Endothelial cell of umbilical vein (primary cell): ENCODE measurements at regions not wholly inside any gene's neighbourhood (a gene's known extent, or its start where the extent isn't known, plus 50 kb on each side); places are given as distances from the start of the nearest gene placed in this dataset.

ENCODE experiments used
- EZH2 ChIP-seq: IDR thresholded peaks from 2 replicates; pipeline ENCODE4 v1.6.1; 2012; ENCODE audit warnings: borderline replicate concordance, low read depth, mild to moderate bottlenecking, moderate library complexity, low read length, inconsistent platforms; ENCODE audit not compliant: severe bottlenecking
- FOS ChIP-seq: IDR thresholded peaks from 2 replicates; pipeline ENCODE4 v1.6.1; 2011; ENCODE audit warnings: mild to moderate bottlenecking, low read length, moderate library complexity, borderline replicate concordance; ENCODE audit not compliant: insufficient read depth
- GATA2 ChIP-seq: IDR thresholded peaks from 2 replicates; pipeline ENCODE4 v1.7.0; 2011; ENCODE audit warnings: low read depth, mild to moderate bottlenecking, moderate library complexity, mixed read lengths, low read length; ENCODE audit not compliant: insufficient read length, insufficient read depth
- JUN ChIP-seq: IDR thresholded peaks from 2 replicates; pipeline ENCODE4 v1.6.1; 2011; ENCODE audit warnings: borderline replicate concordance, low read depth; ENCODE audit not compliant: insufficient read length, insufficient read depth
- MYC ChIP-seq: IDR thresholded peaks from one replicate; pipeline ENCODE4 v1.6.1; 2011; ENCODE audit warnings: mild to moderate bottlenecking, low read depth, low read length
- POLR2A ChIP-seq: IDR thresholded peaks from 2 replicates; pipeline ENCODE4 v1.6.1; 2012; ENCODE audit warnings: low read depth, mild to moderate bottlenecking, control low read depth, low read length
- POLR2AphosphoS5 ChIP-seq: IDR thresholded peaks from 2 replicates; pipeline ENCODE4 v1.6.1; 2012; ENCODE audit warnings: low read depth, mild to moderate bottlenecking, control low read depth, low read length, moderate library complexity; ENCODE audit not compliant: insufficient read depth
- TF ChIP-seq, protein P1 (sequence below): IDR thresholded peaks from 2 replicates; pipeline ENCODE4 v1.6.1; 2011; ENCODE audit not compliant: insufficient read depth, insufficient read length
- TF ChIP-seq, protein P2 (sequence below), 2 donors: IDR thresholded peaks; 1 replicate in 1 of 2; 2 replicates in 1 of 2; pipeline ENCODE4 v1.5.1; 2011; ENCODE audit warnings: low read length in 2 of 2, mild to moderate bottlenecking in 2 of 2, moderate library complexity in 2 of 2, control low read depth in 1 of 2, inconsistent platforms in 1 of 2, low read depth in 1 of 2; ENCODE audit not compliant: insufficient read depth in 1 of 2; ENCODE audit errors: extremely low read depth in 1 of 2

DNA sequence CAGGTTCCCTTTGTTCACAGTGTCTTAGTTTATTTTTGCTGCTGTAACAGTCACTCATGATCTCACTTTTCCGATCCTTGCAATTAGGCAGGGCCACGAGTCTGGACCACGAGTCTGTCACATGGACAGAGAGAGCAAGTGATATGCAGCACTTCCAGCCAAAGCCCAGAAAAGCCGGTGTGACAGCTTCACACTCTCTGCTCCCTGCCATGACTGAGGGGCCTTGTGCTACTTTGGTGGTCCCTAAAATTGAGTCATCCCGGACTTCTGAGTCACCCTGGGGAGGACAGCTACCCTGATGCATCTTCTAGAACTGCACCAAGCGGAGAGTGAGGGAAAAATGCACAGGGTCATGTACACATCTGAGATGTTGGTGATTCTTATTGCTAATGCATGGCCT, 179.6 kb downstream of the EFNB2 start:
- TF ChIP-seq POLR2AphosphoS5 (no peak), POLR2A (no peak), EZH2 (no peak), FOS (no peak), MYC (no peak), JUN (no peak), GATA2 (no peak)
- TF ChIP-seq, protein P1, sequence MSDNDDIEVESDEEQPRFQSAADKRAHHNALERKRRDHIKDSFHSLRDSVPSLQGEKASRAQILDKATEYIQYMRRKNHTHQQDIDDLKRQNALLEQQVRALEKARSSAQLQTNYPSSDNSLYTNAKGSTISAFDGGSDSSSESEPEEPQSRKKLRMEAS, result no peak
- TF ChIP-seq, protein P2, sequence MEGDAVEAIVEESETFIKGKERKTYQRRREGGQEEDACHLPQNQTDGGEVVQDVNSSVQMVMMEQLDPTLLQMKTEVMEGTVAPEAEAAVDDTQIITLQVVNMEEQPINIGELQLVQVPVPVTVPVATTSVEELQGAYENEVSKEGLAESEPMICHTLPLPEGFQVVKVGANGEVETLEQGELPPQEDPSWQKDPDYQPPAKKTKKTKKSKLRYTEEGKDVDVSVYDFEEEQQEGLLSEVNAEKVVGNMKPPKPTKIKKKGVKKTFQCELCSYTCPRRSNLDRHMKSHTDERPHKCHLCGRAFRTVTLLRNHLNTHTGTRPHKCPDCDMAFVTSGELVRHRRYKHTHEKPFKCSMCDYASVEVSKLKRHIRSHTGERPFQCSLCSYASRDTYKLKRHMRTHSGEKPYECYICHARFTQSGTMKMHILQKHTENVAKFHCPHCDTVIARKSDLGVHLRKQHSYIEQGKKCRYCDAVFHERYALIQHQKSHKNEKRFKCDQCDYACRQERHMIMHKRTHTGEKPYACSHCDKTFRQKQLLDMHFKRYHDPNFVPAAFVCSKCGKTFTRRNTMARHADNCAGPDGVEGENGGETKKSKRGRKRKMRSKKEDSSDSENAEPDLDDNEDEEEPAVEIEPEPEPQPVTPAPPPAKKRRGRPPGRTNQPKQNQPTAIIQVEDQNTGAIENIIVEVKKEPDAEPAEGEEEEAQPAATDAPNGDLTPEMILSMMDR (IDR thresholded peaks at IDR 0.05; ENCODE audit: extremely low read depth in 1 of 2, insufficient read depth in 1 of 2, low read depth in 1 of 2, low read length in 2 of 2), result no peak
